Adrenal gland (tissue), 9 donors: ENCODE measurements at regions not wholly inside any gene's neighbourhood (a gene's known extent, or its start where the extent isn't known, plus 50 kb on each side); places are given as distances from the start of the nearest gene placed in this dataset.
A peak's percentile ranks its signal among the peaks of the same experiment; 100 is the strongest.
"Not testable (repeated sequence)": the region's sequence is repeated elsewhere in the genome, so short reads cannot be mapped to it uniquely, and the experiment has no call there.

Experiments
- DNase-seq, 7 donors: peaks; one replicate each; pipeline ENCODE4 v3.0.0-alpha.2; 2019 to 2020
- H3K27ac ChIP-seq, 5 donors: fragments of 200-600 bp; sonication (generic) in 4 of 5; 1 replicate in 3 of 5; 2 replicates in 2 of 5; pipeline versions ENCODE4 v1.5.1 to v1.8.0; 2016 to 2020; ENCODE audit warnings: mild to moderate bottlenecking in 1 of 5
- H3K27me3 ChIP-seq: fragments of 200-600 bp; 2 replicates; pipeline ENCODE4 v1.8.0; 2021
- H3K36me3 ChIP-seq, 2 donors: fragments of 200-600 bp; replicated peaks in 1 of 2; 1 replicate in 1 of 2; 2 replicates in 1 of 2; pipeline versions ENCODE4 v1.5.1 to v1.8.0; 2018 to 2022
- H3K4me1 ChIP-seq, 2 donors: fragments of 200-600 bp; replicated peaks in 1 of 2; 1 replicate in 1 of 2; 2 replicates in 1 of 2; pipeline versions ENCODE4 v1.5.1 to v1.8.0; 2018 to 2021
- H3K4me3 ChIP-seq, 4 donors: fragments of 200-600 bp; sonication (generic) in 3 of 4; one replicate each; pipeline ENCODE4 v1.5.1; 2016 to 2018
- H3K9me3 ChIP-seq, 3 donors: fragments of 200-600 bp; sonication (generic) in 1 of 3; replicated peaks in 1 of 3; 1 replicate in 2 of 3; 2 replicates in 1 of 3; pipeline versions ENCODE4 v1.5.1 to v1.8.0; 2016 to 2021
- POLR2A ChIP-seq, 2 donors: fragments of 450-650 bp; IDR thresholded peaks; one replicate each; pipeline ENCODE4 v1.6.1; 2017; ENCODE audit warnings: antibody characterized with exemption in 2 of 2, mild to moderate bottlenecking in 2 of 2, moderate library complexity in 1 of 2
- WGBS, 4 donors: extraction: QIAGEN DNeasy Blood & Tissue Kit in 2 of 4; methylation state at CpG; one replicate each; pipeline versions ENCODE4 v1.1.5 to v1.1.7; 2013 to 2017; 5-methylcytosine and 5-hydroxymethylcytosine counted together
- intact Hi-C, 2 donors: fragments of 100-400 bp; cut with DNase I; formaldehyde crosslinking; loops; one replicate each; pipeline versions ENCODE4 v1.14.1 to v1.15.0; 2022 to 2023
- TF ChIP-seq, protein P1 (sequence below), 6 experiments: fragments of 450-650 bp in 4 of 6; fragments of 200-600 bp in 2 of 6; sonication (generic) in 1 of 6; IDR thresholded peaks; 1 replicate in 5 of 6; 2 replicates in 1 of 6; pipeline versions ENCODE4 v1.5.1 to v1.8.0; 2016 to 2021; ENCODE audit warnings: antibody characterized with exemption in 6 of 6, mild to moderate bottlenecking in 2 of 6, moderate library complexity in 1 of 6
- donor health status: healthy with polysubstance abuse.
- donor health status: Bipolar disorder and iron deficiency.
- donor health status: DM: yes; HTN: yes; CAD: no.
- donor health status: DM: no; HTN: no; CAD: no.
- donor health status: DM: no; HTN: no; CAD: no.

DNA sequence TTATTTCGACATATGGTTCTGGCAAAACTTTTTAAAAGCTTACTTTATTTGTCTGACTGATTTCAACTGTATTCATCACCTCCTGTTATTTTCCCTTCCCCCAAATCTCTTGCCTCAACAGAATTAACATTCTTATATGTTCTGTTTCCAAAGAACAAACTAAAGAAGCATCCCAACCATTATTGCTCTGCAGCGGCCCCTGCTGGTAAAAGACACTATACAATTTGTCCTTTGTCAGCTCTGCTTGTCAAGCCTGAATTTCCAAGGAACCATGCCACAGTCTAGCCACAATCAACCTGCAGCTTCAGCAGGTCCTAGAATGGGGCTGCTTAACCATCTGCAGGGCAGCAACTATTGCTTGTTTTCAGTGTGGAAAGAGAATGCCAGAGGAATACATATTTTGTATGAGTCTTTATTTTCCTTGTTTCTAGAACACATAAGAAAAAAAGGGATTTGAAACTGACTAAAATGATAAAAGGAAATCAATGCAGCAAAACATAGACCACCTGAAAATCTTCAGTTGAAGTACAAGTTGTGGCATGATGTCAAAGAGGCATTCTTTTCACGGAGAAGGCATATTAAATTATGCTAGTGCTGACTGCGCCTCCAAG is 845.3 kb downstream of the DIAPH3 start:
- intact Hi-C loops: no loop called here
- no peak overlapping the region for H3K4me3 ChIP-seq
- TF ChIP-seq POLR2A (IDR thresholded peaks at IDR 0.05): no peak
- TF ChIP-seq, protein P1, sequence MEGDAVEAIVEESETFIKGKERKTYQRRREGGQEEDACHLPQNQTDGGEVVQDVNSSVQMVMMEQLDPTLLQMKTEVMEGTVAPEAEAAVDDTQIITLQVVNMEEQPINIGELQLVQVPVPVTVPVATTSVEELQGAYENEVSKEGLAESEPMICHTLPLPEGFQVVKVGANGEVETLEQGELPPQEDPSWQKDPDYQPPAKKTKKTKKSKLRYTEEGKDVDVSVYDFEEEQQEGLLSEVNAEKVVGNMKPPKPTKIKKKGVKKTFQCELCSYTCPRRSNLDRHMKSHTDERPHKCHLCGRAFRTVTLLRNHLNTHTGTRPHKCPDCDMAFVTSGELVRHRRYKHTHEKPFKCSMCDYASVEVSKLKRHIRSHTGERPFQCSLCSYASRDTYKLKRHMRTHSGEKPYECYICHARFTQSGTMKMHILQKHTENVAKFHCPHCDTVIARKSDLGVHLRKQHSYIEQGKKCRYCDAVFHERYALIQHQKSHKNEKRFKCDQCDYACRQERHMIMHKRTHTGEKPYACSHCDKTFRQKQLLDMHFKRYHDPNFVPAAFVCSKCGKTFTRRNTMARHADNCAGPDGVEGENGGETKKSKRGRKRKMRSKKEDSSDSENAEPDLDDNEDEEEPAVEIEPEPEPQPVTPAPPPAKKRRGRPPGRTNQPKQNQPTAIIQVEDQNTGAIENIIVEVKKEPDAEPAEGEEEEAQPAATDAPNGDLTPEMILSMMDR (IDR thresholded peaks at IDR 0.05): peak in 5 of 6 experiments; percentile 44 to 71 (median 59)
- H3K27me3 ChIP-seq: no peaks in the 10 kb centered on the region
- no peaks in the 10 kb centered on the region for H3K36me3 ChIP-seq
- H3K9me3 ChIP-seq: no peaks in the 10 kb centered on the region
- 38 to 45% (median 42%) methylated on average over 4 of the region's 4 CpGs for WGBS, 4 donors
- DNase-seq: peak; percentile 54 to 86 (median 74)
- H3K4me1 ChIP-seq: no peaks in the 10 kb centered on the region
- H3K27ac ChIP-seq: no peak overlapping the region

DNA sequence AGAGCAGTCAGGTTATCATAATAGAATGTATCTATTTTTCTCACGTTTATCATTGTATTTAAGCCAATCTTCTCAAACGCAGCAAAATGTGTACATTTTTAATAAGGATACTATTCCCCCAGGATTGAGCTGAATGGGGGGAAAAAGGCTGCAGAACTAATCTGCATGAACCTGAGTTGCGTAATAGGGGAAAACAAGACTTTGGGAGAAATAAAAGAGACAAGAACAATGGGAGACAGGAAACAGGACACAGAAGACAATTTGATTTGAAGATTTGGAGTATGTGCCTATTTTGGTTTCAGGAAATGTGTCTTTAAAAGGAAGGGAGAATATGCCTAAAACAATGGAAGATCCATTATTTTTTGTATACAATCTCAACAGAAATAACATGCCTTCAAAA is 844.5 kb downstream of the DIAPH3 start:
- no peak overlapping the region for H3K27ac ChIP-seq
- H3K4me1 ChIP-seq: no peaks in the 10 kb centered on the region
- H3K27me3 ChIP-seq: no peaks in the 10 kb centered on the region
- intact Hi-C loops: no loop called here
- H3K4me3 ChIP-seq: no peak overlapping the region
- no peak for DNase-seq
- WGBS, 4 donors: 57 to 71% (median 58%) methylated on average over 3 of the region's 3 CpGs
- TF ChIP-seq, protein P1 (IDR thresholded peaks at IDR 0.05): no peak
- no peak for TF ChIP-seq POLR2A (IDR thresholded peaks at IDR 0.05)
- no peaks in the 10 kb centered on the region for H3K36me3 ChIP-seq
- no peaks in the 10 kb centered on the region for H3K9me3 ChIP-seq

DNA sequence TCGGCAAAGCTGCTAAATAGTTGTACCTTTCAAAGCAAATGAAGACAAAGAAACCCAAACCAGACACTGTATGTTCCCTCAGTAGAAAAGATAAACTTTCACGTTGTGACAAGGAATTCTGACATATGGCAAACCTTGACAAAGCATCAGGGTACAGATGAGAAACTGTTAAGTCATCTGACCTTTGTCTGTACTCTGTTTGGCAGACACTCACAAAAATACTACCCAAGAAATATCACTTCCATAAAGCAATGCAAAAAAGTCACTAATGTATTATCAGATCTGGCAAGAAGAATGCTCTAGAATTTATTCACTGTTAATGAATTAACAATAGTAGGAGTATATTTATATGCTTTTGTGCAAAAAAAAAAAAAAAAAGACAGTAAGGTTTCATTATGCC is 843.7 kb downstream of the DIAPH3 start:
- WGBS, 4 donors: 34 to 51% (median 46%) methylated on average over 2 of the region's 2 CpGs
- Histone ChIP-seq H3K9me3 (no peaks in the 10 kb centered on the region), H3K36me3 (no peaks in the 10 kb centered on the region), H3K4me3 (no peak overlapping the region), H3K4me1 (no peaks in the 10 kb centered on the region), H3K27ac (no peak overlapping the region), H3K27me3 (no peaks in the 10 kb centered on the region)
- intact Hi-C loops: no loop called here
- DNase-seq: no peak
- TF ChIP-seq, protein P1 (IDR thresholded peaks at IDR 0.05): no peak
- no peak for TF ChIP-seq POLR2A (IDR thresholded peaks at IDR 0.05)

DNA sequence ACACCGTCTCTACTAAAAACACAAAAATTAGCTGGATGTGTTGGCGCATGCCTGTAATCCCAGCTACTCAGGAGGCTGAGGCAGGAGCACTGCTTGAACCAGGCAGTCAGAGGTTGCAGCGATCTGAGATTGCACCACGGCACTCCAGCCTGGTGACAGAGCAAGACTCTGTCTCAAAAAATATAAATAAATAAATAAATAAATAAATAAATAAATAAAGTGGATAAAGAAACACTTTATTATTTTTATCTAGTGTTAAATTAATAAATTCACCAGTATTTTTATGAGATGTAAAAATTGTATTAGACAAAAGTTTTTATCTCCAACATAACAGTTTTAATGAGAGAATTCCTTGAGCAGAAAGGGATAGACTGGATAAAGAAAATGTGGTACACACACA is 839.3 kb downstream of the DIAPH3 start:
- H3K4me3 ChIP-seq, H3K4me1 ChIP-seq, H3K9me3 ChIP-seq, H3K27ac ChIP-seq, DNase-seq, H3K36me3 ChIP-seq, intact Hi-C loops, H3K27me3 ChIP-seq: not testable (repeated sequence)
- WGBS, 4 donors: 93 to 100% (median 95%) methylated on average over 4 of the region's 4 CpGs

DNA sequence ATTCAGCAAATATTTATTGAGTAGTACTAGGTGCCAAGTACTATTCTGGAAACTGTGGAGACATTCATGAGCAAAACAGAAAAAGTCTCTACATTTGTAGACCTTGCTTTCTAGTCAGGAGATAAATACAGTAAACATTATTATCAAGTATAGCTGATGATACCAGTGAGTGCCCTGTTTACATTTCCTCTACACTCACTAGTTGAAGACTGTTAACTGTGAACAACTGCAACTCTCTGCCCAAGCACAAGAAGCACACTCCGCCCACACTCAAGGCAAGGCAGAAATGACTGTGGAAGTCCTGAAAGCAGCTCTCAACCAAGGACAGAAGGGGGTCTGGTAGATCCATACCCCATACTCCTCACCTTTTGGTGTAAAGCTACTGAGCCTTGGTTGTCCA is 837.0 kb downstream of the DIAPH3 start:
- intact Hi-C loops: no loop called here
- no peaks in the 10 kb centered on the region for H3K36me3 ChIP-seq
- H3K4me1 ChIP-seq: no peaks in the 10 kb centered on the region
- DNase-seq: no peak
- no peak overlapping the region for H3K27ac ChIP-seq
- H3K27me3 ChIP-seq: no peaks in the 10 kb centered on the region
- no peaks in the 10 kb centered on the region for H3K9me3 ChIP-seq
- 87 to 100% (median 91%) methylated on average over 1 of the region's 1 CpG for WGBS, 4 donors
- H3K4me3 ChIP-seq: no peak overlapping the region
- no peak for TF ChIP-seq POLR2A (IDR thresholded peaks at IDR 0.05)
- TF ChIP-seq, protein P1 (IDR thresholded peaks at IDR 0.05): no peak
